ENCODE measurements at regions not wholly inside any gene's neighbourhood (a gene's known extent, or its start where the extent isn't known, plus 50 kb on each side); places are given as distances from the start of the nearest gene placed in this dataset.

DNA sequence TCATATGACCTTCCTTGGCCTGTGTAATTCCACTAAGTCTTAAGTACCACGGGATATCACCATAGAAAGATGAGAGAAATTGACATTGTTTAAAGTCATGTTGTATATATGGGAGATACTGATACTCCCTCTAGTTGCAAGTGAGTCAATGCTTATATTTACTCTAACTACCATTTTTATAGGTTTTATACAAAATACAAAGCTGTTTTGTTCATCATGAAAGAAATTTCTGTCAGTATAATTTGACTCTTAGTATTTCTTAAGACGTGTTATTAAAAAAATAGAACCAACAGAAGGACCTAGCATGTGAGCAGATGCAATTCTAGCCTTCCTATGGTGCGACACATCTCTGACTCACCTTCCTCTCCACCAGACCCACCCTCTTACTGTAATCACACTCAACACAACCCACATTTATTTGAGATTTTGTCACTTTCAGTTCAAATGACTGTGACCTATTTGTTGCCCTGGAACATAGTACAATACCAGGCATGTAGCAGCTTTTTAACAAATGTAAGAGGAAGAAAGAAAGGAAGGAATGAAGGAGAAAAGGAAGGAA is 453.1 kb downstream of the CMPK2 start:
- no peak overlapping the region for H3K4me2 ChIP-seq (ENCODE audit: low read length)

DNA sequence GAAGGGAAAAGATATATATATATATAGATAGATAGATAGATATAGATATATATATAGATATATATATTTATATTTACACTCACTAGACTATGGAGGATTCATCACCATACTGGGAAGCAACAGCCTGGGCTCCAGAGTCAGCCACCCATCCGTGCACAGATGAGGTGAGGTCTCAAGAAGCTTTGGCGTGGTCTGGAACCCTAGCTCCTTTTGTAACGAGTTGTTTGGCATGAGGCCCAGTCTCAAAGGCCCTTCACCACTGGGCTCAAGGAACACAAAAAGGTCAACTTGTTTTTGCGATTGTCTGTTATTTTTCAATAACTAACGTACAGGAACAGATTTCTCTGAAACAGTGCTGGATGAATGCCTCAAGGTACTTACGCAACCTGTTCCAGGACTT is 448.7 kb downstream of the CMPK2 start:
- H3K27me3 ChIP-seq (ENCODE audit: insufficient read depth, low read depth, low read length), result no peaks in the 10 kb centered on the region
- H3K4me3 ChIP-seq (ENCODE audit: low read length), result no peak overlapping the region
- no peaks in the 10 kb centered on the region for H3K9me2 ChIP-seq (ENCODE audit: insufficient read depth, low read length)
- no peak overlapping the region for H3K27ac ChIP-seq (ENCODE audit: low read length)
- H3K9ac ChIP-seq (ENCODE audit: low read length), result no peak overlapping the region
- no peaks in the 10 kb centered on the region for H3K9me3 ChIP-seq (ENCODE audit: low read length)
- H4K20me1 ChIP-seq (ENCODE audit: insufficient read depth), result no peaks in the 10 kb centered on the region
- no peak overlapping the region for H3K4me2 ChIP-seq (ENCODE audit: low read length)
- no peaks in the 10 kb centered on the region for H3K79me2 ChIP-seq (replicated peaks; ENCODE audit: insufficient read depth, low read length)
- H2AFZ ChIP-seq (ENCODE audit: low read depth, low read length), result no peak overlapping the region
- H3K36me3 ChIP-seq (ENCODE audit: insufficient read depth, low read length), result no peaks in the 10 kb centered on the region
- no peaks in the 10 kb centered on the region for H3F3A ChIP-seq (ENCODE audit: insufficient read depth, low read length, poor library complexity, severe bottlenecking)
- TF ChIP-seq EP300 (conservative IDR thresholded peaks at IDR 0.05; ENCODE audit: poor library complexity, severe bottlenecking) (no peak), TAF1 (IDR thresholded peaks at IDR 0.05; ENCODE audit: low read depth) (no peak), REST (IDR thresholded peaks at IDR 0.05; ENCODE audit: borderline replicate concordance) (no peak), MXI1 (conservative IDR thresholded peaks at IDR 0.05; ENCODE audit: poor library complexity, severe bottlenecking) (no peak), SMC3 (conservative IDR thresholded peaks at IDR 0.05; ENCODE audit: poor library complexity) (no peak), RAD21 (conservative IDR thresholded peaks at IDR 0.05) (no peak), POLR2AphosphoS5 (IDR thresholded peaks at IDR 0.05) (no peak)
- TF ChIP-seq, protein P1, sequence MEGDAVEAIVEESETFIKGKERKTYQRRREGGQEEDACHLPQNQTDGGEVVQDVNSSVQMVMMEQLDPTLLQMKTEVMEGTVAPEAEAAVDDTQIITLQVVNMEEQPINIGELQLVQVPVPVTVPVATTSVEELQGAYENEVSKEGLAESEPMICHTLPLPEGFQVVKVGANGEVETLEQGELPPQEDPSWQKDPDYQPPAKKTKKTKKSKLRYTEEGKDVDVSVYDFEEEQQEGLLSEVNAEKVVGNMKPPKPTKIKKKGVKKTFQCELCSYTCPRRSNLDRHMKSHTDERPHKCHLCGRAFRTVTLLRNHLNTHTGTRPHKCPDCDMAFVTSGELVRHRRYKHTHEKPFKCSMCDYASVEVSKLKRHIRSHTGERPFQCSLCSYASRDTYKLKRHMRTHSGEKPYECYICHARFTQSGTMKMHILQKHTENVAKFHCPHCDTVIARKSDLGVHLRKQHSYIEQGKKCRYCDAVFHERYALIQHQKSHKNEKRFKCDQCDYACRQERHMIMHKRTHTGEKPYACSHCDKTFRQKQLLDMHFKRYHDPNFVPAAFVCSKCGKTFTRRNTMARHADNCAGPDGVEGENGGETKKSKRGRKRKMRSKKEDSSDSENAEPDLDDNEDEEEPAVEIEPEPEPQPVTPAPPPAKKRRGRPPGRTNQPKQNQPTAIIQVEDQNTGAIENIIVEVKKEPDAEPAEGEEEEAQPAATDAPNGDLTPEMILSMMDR (IDR thresholded peaks at IDR 0.05; ENCODE audit: poor library complexity, severe bottlenecking), result no peak

More for the DNA sequence above, 453.1 kb downstream of the CMPK2 start:
- H3K9me2 ChIP-seq (ENCODE audit: insufficient read depth, low read length), result no peaks in the 10 kb centered on the region
- no peaks in the 10 kb centered on the region for H3K79me2 ChIP-seq (replicated peaks; ENCODE audit: insufficient read depth, low read length)
- no peak overlapping the region for H3K27ac ChIP-seq (ENCODE audit: low read length)
- no peak overlapping the region for H3K9ac ChIP-seq (ENCODE audit: low read length)
- no peaks in the 10 kb centered on the region for H3K27me3 ChIP-seq (ENCODE audit: insufficient read depth, low read depth, low read length)
- H3F3A ChIP-seq (ENCODE audit: insufficient read depth, low read length, poor library complexity, severe bottlenecking), result no peaks in the 10 kb centered on the region
- no peaks in the 10 kb centered on the region for H3K36me3 ChIP-seq (ENCODE audit: insufficient read depth, low read length)
- no peak for TF ChIP-seq EZH2 (IDR thresholded peaks at IDR 0.05; ENCODE audit: borderline replicate concordance, insufficient read depth, low read length, poor library complexity, severe bottlenecking)
- TF ChIP-seq SMC3 (conservative IDR thresholded peaks at IDR 0.05; ENCODE audit: poor library complexity), result no peak
- TF ChIP-seq, protein P1 (IDR thresholded peaks at IDR 0.05; ENCODE audit: poor library complexity, severe bottlenecking), result no peak
- no peak for TF ChIP-seq EP300 (conservative IDR thresholded peaks at IDR 0.05; ENCODE audit: poor library complexity, severe bottlenecking)
- no peak for TF ChIP-seq MXI1 (conservative IDR thresholded peaks at IDR 0.05; ENCODE audit: poor library complexity, severe bottlenecking)
- TF ChIP-seq POLR2AphosphoS5 (IDR thresholded peaks at IDR 0.05), result no peak
- no peak for TF ChIP-seq REST (IDR thresholded peaks at IDR 0.05; ENCODE audit: borderline replicate concordance)
- no peak for TF ChIP-seq RAD21 (conservative IDR thresholded peaks at IDR 0.05)
- TF ChIP-seq TAF1 (IDR thresholded peaks at IDR 0.05; ENCODE audit: low read depth), result no peak
- H3K4me3 ChIP-seq (ENCODE audit: low read length), result no peak overlapping the region
- H4K20me1 ChIP-seq (ENCODE audit: insufficient read depth), result no peaks in the 10 kb centered on the region
- no peaks in the 10 kb centered on the region for H3K9me3 ChIP-seq (ENCODE audit: low read length)
- no peak overlapping the region for H2AFZ ChIP-seq (ENCODE audit: low read depth, low read length)

All from neural cell (in vitro differentiated cells).